ENCODE measurements at regions not wholly inside any gene's neighbourhood (a gene's known extent, or its start where the extent isn't known, plus 50 kb on each side); places are given as distances from the start of the nearest gene placed in this dataset.

DNA sequence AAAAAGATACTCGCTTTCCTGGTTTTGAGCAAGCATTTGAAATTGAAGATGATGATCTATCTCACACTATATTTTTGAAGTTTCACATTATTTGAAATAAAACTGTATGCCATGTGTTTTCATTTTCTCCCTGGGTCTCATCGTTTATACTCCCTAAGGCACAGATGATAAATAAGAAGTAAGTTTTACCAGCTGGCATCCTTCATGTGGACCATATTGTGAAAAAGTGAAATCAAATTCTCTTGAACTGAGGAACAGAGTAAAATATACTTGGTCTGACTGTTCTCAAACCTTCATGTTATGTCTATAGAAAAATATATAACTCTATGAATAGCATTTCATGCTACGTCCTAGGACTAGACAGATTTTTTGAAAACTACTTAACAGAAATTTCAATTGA lies 1600.9 kb upstream of the C9orf72 start:
- TF ChIP-seq, protein P1, sequence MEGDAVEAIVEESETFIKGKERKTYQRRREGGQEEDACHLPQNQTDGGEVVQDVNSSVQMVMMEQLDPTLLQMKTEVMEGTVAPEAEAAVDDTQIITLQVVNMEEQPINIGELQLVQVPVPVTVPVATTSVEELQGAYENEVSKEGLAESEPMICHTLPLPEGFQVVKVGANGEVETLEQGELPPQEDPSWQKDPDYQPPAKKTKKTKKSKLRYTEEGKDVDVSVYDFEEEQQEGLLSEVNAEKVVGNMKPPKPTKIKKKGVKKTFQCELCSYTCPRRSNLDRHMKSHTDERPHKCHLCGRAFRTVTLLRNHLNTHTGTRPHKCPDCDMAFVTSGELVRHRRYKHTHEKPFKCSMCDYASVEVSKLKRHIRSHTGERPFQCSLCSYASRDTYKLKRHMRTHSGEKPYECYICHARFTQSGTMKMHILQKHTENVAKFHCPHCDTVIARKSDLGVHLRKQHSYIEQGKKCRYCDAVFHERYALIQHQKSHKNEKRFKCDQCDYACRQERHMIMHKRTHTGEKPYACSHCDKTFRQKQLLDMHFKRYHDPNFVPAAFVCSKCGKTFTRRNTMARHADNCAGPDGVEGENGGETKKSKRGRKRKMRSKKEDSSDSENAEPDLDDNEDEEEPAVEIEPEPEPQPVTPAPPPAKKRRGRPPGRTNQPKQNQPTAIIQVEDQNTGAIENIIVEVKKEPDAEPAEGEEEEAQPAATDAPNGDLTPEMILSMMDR (IDR thresholded peaks at IDR 0.05; ENCODE audit: control extremely low read depth in 1 of 3, insufficient read depth in 1 of 3, low read depth in 1 of 3, low read length in 3 of 3) = no peak
- TF ChIP-seq RAD21 (IDR thresholded peaks at IDR 0.05 in 1 of 2, conservative IDR thresholded peaks at IDR 0.05 in 1 of 2; ENCODE audit: low read depth in 2 of 2, low read length in 2 of 2) = no peak
- no peak for TF ChIP-seq FOSL1 (IDR thresholded peaks at IDR 0.05; ENCODE audit: insufficient read depth, low read depth, low read length)
- no peak for TF ChIP-seq POLR2A (IDR thresholded peaks at IDR 0.05; ENCODE audit: control extremely low read depth in 1 of 2, low read depth in 2 of 2, low read length in 2 of 2)
- TF ChIP-seq RFX5 (IDR thresholded peaks at IDR 0.05; ENCODE audit: borderline replicate concordance, low read depth, low read length) = no peak
- no peak for TF ChIP-seq GABPA (IDR thresholded peaks at IDR 0.05; ENCODE audit: borderline replicate concordance, insufficient read depth, low read length)
- TF ChIP-seq, protein P2, sequence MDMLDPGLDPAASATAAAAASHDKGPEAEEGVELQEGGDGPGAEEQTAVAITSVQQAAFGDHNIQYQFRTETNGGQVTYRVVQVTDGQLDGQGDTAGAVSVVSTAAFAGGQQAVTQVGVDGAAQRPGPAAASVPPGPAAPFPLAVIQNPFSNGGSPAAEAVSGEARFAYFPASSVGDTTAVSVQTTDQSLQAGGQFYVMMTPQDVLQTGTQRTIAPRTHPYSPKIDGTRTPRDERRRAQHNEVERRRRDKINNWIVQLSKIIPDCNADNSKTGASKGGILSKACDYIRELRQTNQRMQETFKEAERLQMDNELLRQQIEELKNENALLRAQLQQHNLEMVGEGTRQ (IDR thresholded peaks at IDR 0.05; ENCODE audit: low read length) = no peak
